Keratinocyte (primary cell): ENCODE measurements at regions not wholly inside any gene's neighbourhood (a gene's known extent, or its start where the extent isn't known, plus 50 kb on each side); places are given as distances from the start of the nearest gene placed in this dataset.

Source experiments
- EZH2 ChIP-seq: IDR thresholded peaks from one replicate; pipeline ENCODE4 v1.6.1; 2012; ENCODE audit warnings: inconsistent platforms, mild to moderate bottlenecking, low read length, moderate library complexity
- TF ChIP-seq, protein P1 (sequence below), 3 experiments: IDR thresholded peaks in 1 of 3; conservative IDR thresholded peaks in 1 of 3; optimal IDR thresholded peaks in 1 of 3; 2 replicates in 2 of 3; 3 replicates in 1 of 3; pipeline versions ENCODE3 to v1.5.1; 2011; ENCODE audit warnings: low read length in 3 of 3, mild to moderate bottlenecking in 3 of 3, moderate library complexity in 2 of 3, control low read depth in 1 of 3, inconsistent platforms in 1 of 3; ENCODE audit not compliant: insufficient read depth in 2 of 3; ENCODE audit errors: extremely low read depth in 1 of 3

DNA sequence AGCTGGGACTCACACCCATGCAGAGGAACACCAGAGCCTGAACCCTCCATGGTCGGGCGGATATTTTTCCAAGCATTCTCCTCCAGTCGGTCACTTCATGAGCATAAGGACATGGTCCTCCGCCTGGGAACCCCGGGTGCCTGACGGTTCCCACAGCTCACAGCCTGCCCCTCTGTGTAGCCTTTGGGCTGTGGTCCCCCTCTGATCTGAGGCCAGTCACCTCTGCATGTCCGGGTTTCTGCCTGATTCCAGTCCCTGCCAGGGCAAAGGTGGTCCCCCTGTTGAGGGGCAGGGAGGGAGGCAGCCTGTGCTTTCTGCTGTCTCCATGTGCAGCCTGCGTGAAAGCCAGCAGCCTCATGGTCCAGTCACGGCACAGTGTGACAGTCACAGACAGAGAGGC lies 76.6 kb upstream of the KLF13 start:
- no peak for TF ChIP-seq EZH2
- TF ChIP-seq, protein P1, sequence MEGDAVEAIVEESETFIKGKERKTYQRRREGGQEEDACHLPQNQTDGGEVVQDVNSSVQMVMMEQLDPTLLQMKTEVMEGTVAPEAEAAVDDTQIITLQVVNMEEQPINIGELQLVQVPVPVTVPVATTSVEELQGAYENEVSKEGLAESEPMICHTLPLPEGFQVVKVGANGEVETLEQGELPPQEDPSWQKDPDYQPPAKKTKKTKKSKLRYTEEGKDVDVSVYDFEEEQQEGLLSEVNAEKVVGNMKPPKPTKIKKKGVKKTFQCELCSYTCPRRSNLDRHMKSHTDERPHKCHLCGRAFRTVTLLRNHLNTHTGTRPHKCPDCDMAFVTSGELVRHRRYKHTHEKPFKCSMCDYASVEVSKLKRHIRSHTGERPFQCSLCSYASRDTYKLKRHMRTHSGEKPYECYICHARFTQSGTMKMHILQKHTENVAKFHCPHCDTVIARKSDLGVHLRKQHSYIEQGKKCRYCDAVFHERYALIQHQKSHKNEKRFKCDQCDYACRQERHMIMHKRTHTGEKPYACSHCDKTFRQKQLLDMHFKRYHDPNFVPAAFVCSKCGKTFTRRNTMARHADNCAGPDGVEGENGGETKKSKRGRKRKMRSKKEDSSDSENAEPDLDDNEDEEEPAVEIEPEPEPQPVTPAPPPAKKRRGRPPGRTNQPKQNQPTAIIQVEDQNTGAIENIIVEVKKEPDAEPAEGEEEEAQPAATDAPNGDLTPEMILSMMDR (optimal IDR thresholded peaks at IDR 0.05 in 1 of 3, IDR thresholded peaks at IDR 0.05 in 1 of 3, conservative IDR thresholded peaks at IDR 0.05 in 1 of 3; ENCODE audit: extremely low read depth in 1 of 3, insufficient read depth in 2 of 3, low read length in 3 of 3): no peak
